SK-N-SH (cell line): ENCODE measurements at regions not wholly inside any gene's neighbourhood (a gene's known extent, or its start where the extent isn't known, plus 50 kb on each side); places are given as distances from the start of the nearest gene placed in this dataset.

Experiments
- CTCF ChIA-PET: fragments of 300-600, 350-600 bp; formaldehyde crosslinking; extraction: SDS; loops from one replicate; lab custom pipeline; 2021; lab: Yijun Ruan, JAX
- POLR2A ChIA-PET: fragments of 350-600 bp; sonication (Branson Sonifier 250); formaldehyde crosslinking; extraction: SDS; loops from one replicate; lab custom pipeline; 2020; ENCODE audit warnings: antibody characterized with exemption, inconsistent platforms; lab: Yijun Ruan, JAX
- DNase-seq: peaks from one replicate; pipeline ENCODE4 v3.0.0; 2012
- H2AFZ ChIP-seq: fragments of 200-600 bp; sonication (generic); 2 replicates; pipeline ENCODE4 v1.8.1; 2016; ENCODE audit warnings: antibody characterized with exemption, mild to moderate bottlenecking, low read depth
- H3F3A ChIP-seq: fragments of 200-600 bp; sonication (generic); replicated peaks from 2 replicates; pipeline ENCODE3; 2016; ENCODE audit warnings: antibody characterized with exemption, mild to moderate bottlenecking; ENCODE audit not compliant: insufficient read depth
- H3K27ac ChIP-seq, 2 experiments: fragments of 200-500 bp in 1 of 2; fragments of 200-600 bp in 1 of 2; sonication (Bioruptor generic) in 1 of 2; sonication (generic), shearing (Covaris generic) in 1 of 2; 2 replicates each; pipeline versions ENCODE4 v1.5.1 to v1.6.1; 2014 to 2016; ENCODE audit warnings: low read depth in 2 of 2, inconsistent platforms in 1 of 2, low read length in 1 of 2, mild to moderate bottlenecking in 1 of 2, mixed read lengths in 1 of 2
- H3K27me3 ChIP-seq: fragments of 200-600 bp; sonication (generic), shearing (Covaris generic); 2 replicates; pipeline ENCODE4 v1.6.1; 2016; ENCODE audit warnings: mixed run types; ENCODE audit not compliant: insufficient read depth
- H3K36me3 ChIP-seq, 2 experiments: fragments of 200-500 bp in 1 of 2; fragments of 200-600 bp in 1 of 2; sonication (Bioruptor generic) in 1 of 2; sonication (generic) in 1 of 2; replicated peaks in 1 of 2; 2 replicates each; pipeline versions ENCODE3 to v1.5.1; 2014 to 2016; ENCODE audit warnings: low read length in 1 of 2, mild to moderate bottlenecking in 1 of 2; ENCODE audit not compliant: insufficient read depth in 2 of 2, control insufficient read depth in 1 of 2
- H3K4me1 ChIP-seq, 2 experiments: fragments of 200-500 bp in 1 of 2; fragments of 200-600 bp in 1 of 2; sonication (Bioruptor generic) in 1 of 2; sonication (generic), shearing (Covaris generic) in 1 of 2; 2 replicates each; pipeline versions ENCODE4 v1.5.1 to v1.6.1; 2014 to 2016; ENCODE audit warnings: low read depth in 1 of 2, low read length in 1 of 2, mixed run types in 1 of 2; ENCODE audit not compliant: insufficient read depth in 2 of 2, control insufficient read depth in 1 of 2
- H3K4me2 ChIP-seq: fragments of 200-600 bp; sonication (generic), shearing (Covaris generic); 2 replicates; pipeline ENCODE4 v1.6.1; 2017; ENCODE audit warnings: mixed run types
- H3K4me3 ChIP-seq, 2 experiments: fragments of 200-500 bp in 1 of 2; fragments of 200-600 bp in 1 of 2; sonication (Bioruptor generic) in 1 of 2; sonication (generic), shearing (Covaris generic) in 1 of 2; 2 replicates each; pipeline versions ENCODE4 v1.5.1 to v1.8.1; 2014 to 2016; ENCODE audit warnings: low read depth in 2 of 2, inconsistent platforms in 1 of 2, low read length in 1 of 2, mild to moderate bottlenecking in 1 of 2, mixed read lengths in 1 of 2, moderate library complexity in 1 of 2
- H3K79me2 ChIP-seq: fragments of 200-600 bp; sonication (generic); 2 replicates; pipeline ENCODE4 v1.8.1; 2017; ENCODE audit warnings: mild to moderate bottlenecking; ENCODE audit not compliant: insufficient read depth
- H3K9ac ChIP-seq: fragments of 200-600 bp; sonication (generic); 2 replicates; pipeline ENCODE4 v1.6.1; 2017; ENCODE audit warnings: mixed run types
- H3K9me2 ChIP-seq: fragments of 200-600 bp; sonication (generic); 2 replicates; pipeline ENCODE4 v1.6.1; 2017; ENCODE audit warnings: mixed run types
- H3K9me3 ChIP-seq: fragments of 200-600 bp; sonication (generic); 2 replicates; pipeline ENCODE4 v1.6.1; 2017; ENCODE audit warnings: mixed run types, mild to moderate bottlenecking, moderate library complexity
- H4K20me1 ChIP-seq: fragments of 200-600 bp; sonication (generic); 2 replicates; pipeline ENCODE4 v1.6.1; 2017; ENCODE audit warnings: mild to moderate bottlenecking, mixed run types; ENCODE audit not compliant: insufficient read depth
- CHD2 ChIP-seq: fragments of 150-350 bp; IDR thresholded peaks from 2 replicates; pipeline ENCODE4 v1.6.1; 2018; ENCODE audit warnings: low read length; ENCODE audit not compliant: partially characterized antibody
- CTCF ChIP-seq: fragments of 200-600 bp; sonication (generic); IDR thresholded peaks from 2 replicates; pipeline ENCODE4 v1.6.1; 2017; ENCODE audit warnings: antibody characterized with exemption, mild to moderate bottlenecking, moderate library complexity
- ELF1 ChIP-seq: IDR thresholded peaks from 2 replicates; pipeline ENCODE4 v1.4.0; 2012
- EP300 ChIP-seq, 2 experiments: IDR thresholded peaks; 2 replicates each; pipeline versions ENCODE4 v1.4.0 to v1.6.1; 2012; ENCODE audit warnings: borderline replicate concordance in 1 of 2, low read depth in 1 of 2, low read length in 1 of 2
- EZH2phosphoT487 ChIP-seq: fragments of 200-600 bp; sonication (generic); IDR thresholded peaks from 2 replicates; pipeline ENCODE4 v1.6.1; 2017; ENCODE audit warnings: low read depth, mixed run types, mild to moderate bottlenecking, antibody characterized with exemption, moderate library complexity, borderline replicate concordance
- FOSL2 ChIP-seq: IDR thresholded peaks from 2 replicates; pipeline ENCODE4 v1.4.0; 2012; ENCODE audit warnings: low read depth, mild to moderate bottlenecking, moderate library complexity, borderline replicate concordance
- GABPA ChIP-seq: IDR thresholded peaks from 2 replicates; pipeline ENCODE4 v1.4.0; 2012; ENCODE audit warnings: low read depth, mild to moderate bottlenecking
- JUND ChIP-seq: IDR thresholded peaks from 2 replicates; pipeline ENCODE4 v1.4.0; 2012
- MEF2A ChIP-seq: IDR thresholded peaks from 2 replicates; pipeline ENCODE4 v1.4.0; 2012; ENCODE audit warnings: low read depth, borderline replicate concordance
- PBX3 ChIP-seq: IDR thresholded peaks from 2 replicates; pipeline ENCODE4; 2012
- RAD21 ChIP-seq: IDR thresholded peaks from 2 replicates; pipeline ENCODE4 v1.6.1; 2012; ENCODE audit warnings: mild to moderate bottlenecking, low read length
- RCOR1 ChIP-seq: fragments of 150-350 bp; IDR thresholded peaks from 2 replicates; pipeline ENCODE4 v1.6.1; 2017; ENCODE audit warnings: antibody characterized with exemption, low read length
- RFX5 ChIP-seq: IDR thresholded peaks from 2 replicates; pipeline ENCODE4 v1.6.1; 2012; ENCODE audit warnings: mild to moderate bottlenecking, improper control_type of control experiment, low read length
- TAF1 ChIP-seq: IDR thresholded peaks from 2 replicates; pipeline ENCODE4 v1.6.1; 2012; ENCODE audit warnings: low read depth, mild to moderate bottlenecking, low read length, moderate library complexity, borderline replicate concordance
- TCF12 ChIP-seq: IDR thresholded peaks from 2 replicates; pipeline ENCODE4 v1.4.0; 2012
- TEAD4 ChIP-seq: IDR thresholded peaks from 2 replicates; pipeline ENCODE4 v1.4.0; 2012; ENCODE audit warnings: mild to moderate bottlenecking, borderline replicate concordance; ENCODE audit not compliant: insufficient read depth
- USF1 ChIP-seq: IDR thresholded peaks from 2 replicates; pipeline ENCODE4 v1.4.0; 2012; ENCODE audit warnings: low read depth, borderline replicate concordance
- WGBS: methylation state at CpG from one replicate; pipeline ENCODE4 v1.1.6; 2017; ENCODE audit warnings: low lambda C conversion rate; 5-methylcytosine and 5-hydroxymethylcytosine counted together
- TF ChIP-seq, protein P1 (sequence below): IDR thresholded peaks from 2 replicates; pipeline ENCODE4 v1.6.1; 2012; ENCODE audit warnings: mild to moderate bottlenecking, low read depth, low read length, moderate library complexity
- TF ChIP-seq, protein P2 (sequence below): IDR thresholded peaks from 2 replicates; pipeline ENCODE4 v1.4.0; 2012; ENCODE audit warnings: low read depth, borderline replicate concordance

DNA sequence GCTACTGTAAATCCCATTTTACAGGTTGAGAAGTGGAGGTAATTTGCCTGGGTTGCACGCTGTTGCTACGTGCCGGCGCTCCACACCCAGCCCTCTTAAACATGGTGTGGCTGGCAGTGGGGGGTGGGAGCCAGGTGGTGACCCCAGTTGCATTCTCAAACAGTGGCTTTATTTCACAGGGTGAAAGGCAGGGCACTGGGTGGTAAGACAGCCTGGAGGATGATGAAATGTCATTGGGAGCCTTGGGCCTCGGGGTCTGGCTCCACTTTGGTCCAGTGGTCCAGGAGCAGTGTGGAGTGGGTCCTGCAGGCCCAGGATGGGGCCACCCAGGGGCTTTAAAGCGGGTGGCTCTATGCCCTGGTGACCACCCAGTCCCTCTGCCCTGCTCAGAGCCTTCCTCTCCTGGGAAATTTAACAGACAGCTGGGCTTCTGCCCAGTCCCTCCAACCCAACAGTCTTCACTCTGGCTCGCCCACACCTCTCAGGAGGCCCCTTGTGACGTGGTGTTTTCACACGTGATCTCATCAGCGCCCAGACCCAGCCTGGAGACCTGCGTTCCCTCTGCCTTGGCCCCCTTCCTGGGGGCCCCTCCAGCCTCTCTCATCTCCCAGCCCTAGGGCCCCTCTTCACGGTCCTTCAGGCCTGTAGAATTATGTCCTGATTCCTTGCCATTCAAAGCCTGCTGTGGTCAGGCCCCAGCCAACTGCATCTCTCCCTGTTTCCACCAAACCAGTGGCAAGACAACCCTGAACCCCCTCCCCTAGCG is 92.5 kb downstream of the INHBB start:
- Histone ChIP-seq H3F3A (no peaks in the 10 kb centered on the region), H3K4me1 (no peaks in the 10 kb centered on the region; a peak in 1 of 4 replicates), H3K27ac (no peak overlapping the region), H4K20me1 (no peaks in the 10 kb centered on the region), H3K36me3 (no peaks in the 10 kb centered on the region), H3K27me3 (peaks cover 16% of the 10 kb centered on the region; the same call in 1 of the 2 replicates), H3K79me2 (no peaks in the 10 kb centered on the region), H3K9ac (no peak overlapping the region), H3K9me3 (no peaks in the 10 kb centered on the region), H3K4me3 (no peak overlapping the region), H3K4me2 (no peak overlapping the region), H2AFZ (no peak overlapping the region), H3K9me2 (no peaks in the 10 kb centered on the region)
- WGBS: 57% methylated on average over 12 of the region's 13 CpGs
- POLR2A ChIA-PET: no interaction called here
- TF ChIP-seq PBX3 (no peak), EZH2phosphoT487 (no peak), GABPA (no peak), RCOR1 (no peak), TCF12 (no peak), CHD2 (no peak), EP300 (IDR thresholded peaks at IDR 0.05; ENCODE audit: borderline replicate concordance in 1 of 2, low read depth in 1 of 2, low read length in 1 of 2) (no peak), CTCF (no peak), RAD21 (no peak), FOSL2 (no peak), MEF2A (no peak), JUND (no peak), RFX5 (no peak), USF1 (no peak), TEAD4 (no peak), TAF1 (no peak), ELF1 (no peak)
- TF ChIP-seq, protein P1, sequence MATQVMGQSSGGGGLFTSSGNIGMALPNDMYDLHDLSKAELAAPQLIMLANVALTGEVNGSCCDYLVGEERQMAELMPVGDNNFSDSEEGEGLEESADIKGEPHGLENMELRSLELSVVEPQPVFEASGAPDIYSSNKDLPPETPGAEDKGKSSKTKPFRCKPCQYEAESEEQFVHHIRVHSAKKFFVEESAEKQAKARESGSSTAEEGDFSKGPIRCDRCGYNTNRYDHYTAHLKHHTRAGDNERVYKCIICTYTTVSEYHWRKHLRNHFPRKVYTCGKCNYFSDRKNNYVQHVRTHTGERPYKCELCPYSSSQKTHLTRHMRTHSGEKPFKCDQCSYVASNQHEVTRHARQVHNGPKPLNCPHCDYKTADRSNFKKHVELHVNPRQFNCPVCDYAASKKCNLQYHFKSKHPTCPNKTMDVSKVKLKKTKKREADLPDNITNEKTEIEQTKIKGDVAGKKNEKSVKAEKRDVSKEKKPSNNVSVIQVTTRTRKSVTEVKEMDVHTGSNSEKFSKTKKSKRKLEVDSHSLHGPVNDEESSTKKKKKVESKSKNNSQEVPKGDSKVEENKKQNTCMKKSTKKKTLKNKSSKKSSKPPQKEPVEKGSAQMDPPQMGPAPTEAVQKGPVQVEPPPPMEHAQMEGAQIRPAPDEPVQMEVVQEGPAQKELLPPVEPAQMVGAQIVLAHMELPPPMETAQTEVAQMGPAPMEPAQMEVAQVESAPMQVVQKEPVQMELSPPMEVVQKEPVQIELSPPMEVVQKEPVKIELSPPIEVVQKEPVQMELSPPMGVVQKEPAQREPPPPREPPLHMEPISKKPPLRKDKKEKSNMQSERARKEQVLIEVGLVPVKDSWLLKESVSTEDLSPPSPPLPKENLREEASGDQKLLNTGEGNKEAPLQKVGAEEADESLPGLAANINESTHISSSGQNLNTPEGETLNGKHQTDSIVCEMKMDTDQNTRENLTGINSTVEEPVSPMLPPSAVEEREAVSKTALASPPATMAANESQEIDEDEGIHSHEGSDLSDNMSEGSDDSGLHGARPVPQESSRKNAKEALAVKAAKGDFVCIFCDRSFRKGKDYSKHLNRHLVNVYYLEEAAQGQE: no peak
- TF ChIP-seq, protein P2, sequence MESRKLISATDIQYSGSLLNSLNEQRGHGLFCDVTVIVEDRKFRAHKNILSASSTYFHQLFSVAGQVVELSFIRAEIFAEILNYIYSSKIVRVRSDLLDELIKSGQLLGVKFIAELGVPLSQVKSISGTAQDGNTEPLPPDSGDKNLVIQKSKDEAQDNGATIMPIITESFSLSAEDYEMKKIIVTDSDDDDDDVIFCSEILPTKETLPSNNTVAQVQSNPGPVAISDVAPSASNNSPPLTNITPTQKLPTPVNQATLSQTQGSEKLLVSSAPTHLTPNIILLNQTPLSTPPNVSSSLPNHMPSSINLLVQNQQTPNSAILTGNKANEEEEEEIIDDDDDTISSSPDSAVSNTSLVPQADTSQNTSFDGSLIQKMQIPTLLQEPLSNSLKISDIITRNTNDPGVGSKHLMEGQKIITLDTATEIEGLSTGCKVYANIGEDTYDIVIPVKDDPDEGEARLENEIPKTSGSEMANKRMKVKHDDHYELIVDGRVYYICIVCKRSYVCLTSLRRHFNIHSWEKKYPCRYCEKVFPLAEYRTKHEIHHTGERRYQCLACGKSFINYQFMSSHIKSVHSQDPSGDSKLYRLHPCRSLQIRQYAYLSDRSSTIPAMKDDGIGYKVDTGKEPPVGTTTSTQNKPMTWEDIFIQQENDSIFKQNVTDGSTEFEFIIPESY: no peak
- CTCF ChIA-PET: interaction anchor here (0.9 to 1.7 kb wide), 3 partner anchors 94 to 242 kb away, joined by 3 to 4 read pairs (median 3); no protein-coding TSS in a partner anchor
- no peak for DNase-seq
